Ovary (tissue), 7 donors: ENCODE measurements at regions not wholly inside any gene's neighbourhood (a gene's known extent, or its start where the extent isn't known, plus 50 kb on each side); places are given as distances from the start of the nearest gene placed in this dataset.

ENCODE experiments used
- DNase-seq, 5 donors: peaks; one replicate each; pipeline ENCODE4 v3.0.0-alpha.2; 2019 to 2020
- H3K27ac ChIP-seq, 2 donors: fragments of 200-600 bp; one replicate each; pipeline versions ENCODE4 v1.5.1 to v1.8.0; 2019 to 2022
- H3K27me3 ChIP-seq: fragments of 200-600 bp; one replicate; pipeline ENCODE4 v1.8.0; 2022
- H3K36me3 ChIP-seq: fragments of 200-600 bp; sonication (generic); one replicate; pipeline ENCODE4 v1.5.1; 2019
- H3K4me1 ChIP-seq: one replicate; pipeline ENCODE4 v1.8.1; 2013; ENCODE audit warnings: mild to moderate bottlenecking, moderate library complexity; ENCODE audit not compliant: insufficient read depth
- H3K4me3 ChIP-seq: fragments of 200-600 bp; sonication (generic); one replicate; pipeline ENCODE4 v1.5.1; 2017
- H3K9me3 ChIP-seq, 2 donors: fragments of 200-600 bp in 1 of 2; sonication (generic) in 1 of 2; one replicate each; pipeline versions ENCODE4 v1.5.1 to v1.8.1; 2013 to 2019; ENCODE audit warnings: mild to moderate bottlenecking in 1 of 2, moderate library complexity in 1 of 2
- EP300 ChIP-seq: sonication (generic); formaldehyde crosslinking; IDR thresholded peaks from one replicate; pipeline ENCODE4 v1.6.1; 2017; ENCODE audit warnings: antibody characterized with exemption
- POLR2A ChIP-seq: fragments of 450-650 bp; IDR thresholded peaks from one replicate; pipeline ENCODE4 v1.6.1; 2017; ENCODE audit warnings: antibody characterized with exemption, mild to moderate bottlenecking, moderate library complexity
- WGBS, 3 donors: extraction: QIAGEN DNeasy Blood & Tissue Kit in 1 of 3; methylation state at CpG; one replicate each; pipeline versions ENCODE4 v1.1.5 to v1.1.7; 2013 to 2017; 5-methylcytosine and 5-hydroxymethylcytosine counted together
- intact Hi-C, 4 donors: fragments of 100-400 bp; cut with DNase I; formaldehyde crosslinking; loops; one replicate each; pipeline versions ENCODE4 v1.11.0 to v1.15.1; 2022 to 2023
- TF ChIP-seq, protein P1 (sequence below), 3 donors: fragments of 450-650 bp in 2 of 3; fragments of 200-600 bp in 1 of 3; IDR thresholded peaks; one replicate each; pipeline versions ENCODE4 v1.5.1 to v1.8.0; 2016 to 2022; ENCODE audit warnings: antibody characterized with exemption in 3 of 3, mild to moderate bottlenecking in 1 of 3
- donor health status: DM: no; HTN: no; CAD: no; lungs with moderate emphysema.
- donor health status: DM: no; HTN: no; CAD: no.
- donor health status: Bipolar disorder and iron deficiency.
- donor health status: DM: no; HTN: no; CAD: no.
- donor health status: DM: yes; HTN: yes; CAD: no.

DNA sequence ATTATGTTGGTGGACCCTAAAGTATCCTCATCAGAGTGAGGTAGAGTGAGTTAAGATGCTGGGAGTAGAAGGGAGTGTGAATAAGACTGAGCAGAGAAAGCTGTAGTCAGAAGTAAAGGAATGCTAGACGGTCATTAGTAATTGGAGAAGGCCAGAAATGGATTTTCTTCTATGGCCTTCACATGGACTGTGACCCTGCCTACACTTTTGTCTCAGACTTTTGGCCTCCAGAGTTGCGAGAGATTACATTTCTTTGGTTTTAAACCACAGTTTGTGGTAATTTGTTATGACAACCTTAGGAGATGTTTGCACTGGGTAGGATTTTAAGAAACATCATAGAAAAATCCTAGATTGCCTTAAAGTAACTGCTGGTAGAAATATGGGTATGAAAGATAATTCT is 1267.7 kb upstream of the TMEFF2 start:
- no peak overlapping the region for H3K27ac ChIP-seq
- no peaks in the 10 kb centered on the region for H3K9me3 ChIP-seq
- intact Hi-C loops: no loop called here
- TF ChIP-seq, protein P1, sequence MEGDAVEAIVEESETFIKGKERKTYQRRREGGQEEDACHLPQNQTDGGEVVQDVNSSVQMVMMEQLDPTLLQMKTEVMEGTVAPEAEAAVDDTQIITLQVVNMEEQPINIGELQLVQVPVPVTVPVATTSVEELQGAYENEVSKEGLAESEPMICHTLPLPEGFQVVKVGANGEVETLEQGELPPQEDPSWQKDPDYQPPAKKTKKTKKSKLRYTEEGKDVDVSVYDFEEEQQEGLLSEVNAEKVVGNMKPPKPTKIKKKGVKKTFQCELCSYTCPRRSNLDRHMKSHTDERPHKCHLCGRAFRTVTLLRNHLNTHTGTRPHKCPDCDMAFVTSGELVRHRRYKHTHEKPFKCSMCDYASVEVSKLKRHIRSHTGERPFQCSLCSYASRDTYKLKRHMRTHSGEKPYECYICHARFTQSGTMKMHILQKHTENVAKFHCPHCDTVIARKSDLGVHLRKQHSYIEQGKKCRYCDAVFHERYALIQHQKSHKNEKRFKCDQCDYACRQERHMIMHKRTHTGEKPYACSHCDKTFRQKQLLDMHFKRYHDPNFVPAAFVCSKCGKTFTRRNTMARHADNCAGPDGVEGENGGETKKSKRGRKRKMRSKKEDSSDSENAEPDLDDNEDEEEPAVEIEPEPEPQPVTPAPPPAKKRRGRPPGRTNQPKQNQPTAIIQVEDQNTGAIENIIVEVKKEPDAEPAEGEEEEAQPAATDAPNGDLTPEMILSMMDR (IDR thresholded peaks at IDR 0.05): no peak
- TF ChIP-seq POLR2A: no peak
- no peak for TF ChIP-seq EP300
- no peaks in the 10 kb centered on the region for H3K27me3 ChIP-seq
- DNase-seq: no peak
- 60 to 65% (median 63%) methylated on average over 2 of the region's 2 CpGs for WGBS, 3 donors
- H3K4me1 ChIP-seq: no peaks in the 10 kb centered on the region
- no peak overlapping the region for H3K4me3 ChIP-seq
- H3K36me3 ChIP-seq: no peaks in the 10 kb centered on the region

DNA sequence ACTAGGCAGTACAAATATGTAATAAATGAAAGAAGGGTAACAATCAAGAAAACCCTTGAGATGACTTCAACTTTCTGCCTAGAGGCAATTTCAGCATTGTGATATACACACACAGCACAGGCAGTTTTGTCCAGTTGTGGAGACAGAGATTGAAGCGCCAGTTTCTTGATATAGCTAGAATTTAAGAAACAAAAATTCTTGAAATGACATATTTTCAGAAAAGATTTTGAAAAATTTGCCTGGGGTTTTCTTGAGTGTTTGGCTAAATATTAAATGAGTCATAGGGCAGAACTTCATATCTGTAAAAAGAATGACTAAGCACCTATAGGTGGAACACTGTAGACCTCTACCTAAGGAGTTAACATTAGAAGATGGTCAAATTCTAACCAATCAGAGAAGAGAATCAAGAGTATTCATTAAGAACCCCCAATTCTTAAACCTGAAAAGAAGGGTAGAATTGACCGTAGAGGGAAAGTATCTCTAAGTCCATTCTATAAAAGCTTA is 1266.8 kb upstream of the TMEFF2 start:
- no peak for DNase-seq
- Histone ChIP-seq H3K27ac (no peak overlapping the region), H3K4me1 (no peaks in the 10 kb centered on the region), H3K4me3 (no peak overlapping the region), H3K36me3 (no peaks in the 10 kb centered on the region), H3K27me3 (no peaks in the 10 kb centered on the region), H3K9me3 (no peaks in the 10 kb centered on the region)
- intact Hi-C loops: no loop called here
- TF ChIP-seq POLR2A (no peak), EP300 (no peak)
- TF ChIP-seq, protein P1 (IDR thresholded peaks at IDR 0.05): no peak
- 87 to 91% (median 90%) methylated on average over 2 of the region's 2 CpGs for WGBS, 3 donors

DNA sequence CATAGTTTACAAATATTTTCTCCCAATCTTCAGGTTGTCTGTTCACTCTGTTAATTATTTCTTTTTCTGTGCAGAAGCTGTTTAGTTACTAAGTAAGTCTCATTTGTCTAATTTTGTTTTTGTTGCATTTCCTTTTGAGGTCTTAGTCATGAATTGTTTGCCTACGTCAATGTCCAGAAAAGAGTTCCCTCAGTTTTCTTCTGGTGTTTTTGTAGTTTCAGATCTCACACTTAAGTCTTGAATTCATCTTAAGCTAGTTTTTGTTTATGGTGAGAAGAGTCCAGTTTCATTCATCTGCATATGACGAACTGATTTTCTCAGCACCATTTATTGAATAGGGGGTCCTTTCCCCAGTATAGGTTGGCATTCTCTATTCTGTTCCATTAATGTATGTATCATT is 1252.2 kb upstream of the TMEFF2 start:
- TF ChIP-seq POLR2A (no peak), EP300 (no peak)
- TF ChIP-seq, protein P1 (IDR thresholded peaks at IDR 0.05): no peak
- WGBS, 3 donors: 86 to 92% (median 89%) methylated on average over 2 of the region's 2 CpGs
- no peaks in the 10 kb centered on the region for H3K4me1 ChIP-seq
- intact Hi-C loops: no loop called here
- no peak overlapping the region for H3K27ac ChIP-seq
- H3K36me3 ChIP-seq: no peaks in the 10 kb centered on the region
- no peaks in the 10 kb centered on the region for H3K9me3 ChIP-seq
- no peaks in the 10 kb centered on the region for H3K27me3 ChIP-seq
- H3K4me3 ChIP-seq: no peak overlapping the region
- DNase-seq: no peak

DNA sequence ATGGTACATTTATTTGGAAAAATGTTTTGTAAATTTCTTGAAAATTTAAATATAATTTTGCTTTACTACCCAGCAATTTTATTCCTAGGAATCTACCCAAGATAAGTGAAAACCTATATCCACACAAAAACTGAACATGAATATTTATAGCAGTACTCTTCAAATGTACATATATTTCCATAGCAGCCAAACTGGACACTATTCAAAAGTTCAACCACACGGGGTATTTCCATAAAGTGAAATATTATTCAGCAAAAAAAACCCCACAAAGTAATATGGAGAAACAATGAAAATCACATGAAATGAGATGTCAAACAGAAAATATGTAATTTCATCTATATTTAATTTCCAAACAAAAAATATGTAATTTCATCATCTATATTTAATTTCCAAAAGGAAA is 1247.6 kb upstream of the TMEFF2 start:
- Histone ChIP-seq H3K9me3 (no peaks in the 10 kb centered on the region), H3K4me1 (no peaks in the 10 kb centered on the region), H3K27me3 (no peaks in the 10 kb centered on the region), H3K4me3 (no peak overlapping the region), H3K27ac (no peak overlapping the region), H3K36me3 (no peaks in the 10 kb centered on the region)
- 48 to 63% (median 54%) methylated on average over 1 of the region's 1 CpG for WGBS, 3 donors
- intact Hi-C loops: no loop called here
- TF ChIP-seq EP300 (no peak), POLR2A (no peak)
- TF ChIP-seq, protein P1 (IDR thresholded peaks at IDR 0.05): no peak
- no peak for DNase-seq
